GM12875 (cell line): ENCODE measurements at regions not wholly inside any gene's neighbourhood (a gene's known extent, or its start where the extent isn't known, plus 50 kb on each side); places are given as distances from the start of the nearest gene placed in this dataset.

Source experiments
- H3K4me3 ChIP-seq: one replicate; pipeline ENCODE4 v1.5.1; 2011; ENCODE audit warnings: low read depth, low read length, control low read depth
- CTCF ChIP-seq: IDR thresholded peaks from 2 replicates; pipeline ENCODE4 v1.5.1; 2011; ENCODE audit warnings: low read depth, mild to moderate bottlenecking, control low read depth, inconsistent platforms, low read length, moderate library complexity, borderline replicate concordance; ENCODE audit not compliant: insufficient read depth

GRCh38 chr1:232262991-232263390 lies 366.9 kb downstream of the SIPA1L2 start:
- TF ChIP-seq CTCF = no peak
- no peak overlapping the region for H3K4me3 ChIP-seq

GRCh38 chr1:232260861-232261260 lies 369.1 kb downstream of the SIPA1L2 start:
- no peak for TF ChIP-seq CTCF
- no peak overlapping the region for H3K4me3 ChIP-seq

GRCh38 chr1:232260045-232260444 lies 369.9 kb downstream of the SIPA1L2 start:
- no peak overlapping the region for H3K4me3 ChIP-seq
- TF ChIP-seq CTCF = no peak

GRCh38 chr1:232259333-232259732 lies 370.6 kb downstream of the SIPA1L2 start:
- H3K4me3 ChIP-seq = no peak overlapping the region
- TF ChIP-seq CTCF = no peak

- H3K4me3 ChIP-seq = no peak overlapping the region
Measured at GRCh38 chr1:232252546-232253118, 377.3 kb downstream of the SIPA1L2 start.

GRCh38 chr1:232250838-232251237 lies 379.1 kb downstream of the SIPA1L2 start:
- H3K4me3 ChIP-seq = no peak overlapping the region
- no peak for TF ChIP-seq CTCF

More at GRCh38 chr1:232252546-232253118, 377.3 kb downstream of the SIPA1L2 start:
- no peak for TF ChIP-seq CTCF

GRCh38 chr1:232249861-232250777 lies 379.8 kb downstream of the SIPA1L2 start:
- no peak overlapping the region for H3K4me3 ChIP-seq
- no peak for TF ChIP-seq CTCF
